Caco-2 (cell line): ENCODE measurements at regions not wholly inside any gene's neighbourhood (a gene's known extent, or its start where the extent isn't known, plus 50 kb on each side); places are given as distances from the start of the nearest gene placed in this dataset.

Experiments
- BruUV-seq: library from RNA; stranded (reverse); fragments of 400-500 nt; replicated peaks from 2 replicates; lab custom pipeline; 2021; lab: Mats Ljungman, UMichigan
- CTCF ChIA-PET: fragments of 300-600 bp; sonication (Branson Sonifier 250); formaldehyde crosslinking; loops from one replicate; lab custom pipeline; 2022; ENCODE audit warnings: antibody characterized with exemption; lab: Charles Lee
- POLR2A ChIA-PET: fragments of 300-600 bp; sonication (Branson Sonifier 250); formaldehyde crosslinking; loops from one replicate; lab custom pipeline; 2022; ENCODE audit warnings: antibody characterized with exemption; lab: Charles Lee
- DNase-seq, 2 experiments: peaks; one replicate each; pipeline versions ENCODE4 v3.0.0 to v3.0.0-alpha.2; 2020 to 2022
- H3K27me3 ChIP-seq: replicated peaks from 2 replicates; pipeline ENCODE4 v1.6.0; 2011; ENCODE audit warnings: low read length; ENCODE audit not compliant: control insufficient read depth, insufficient read depth
- H3K36me3 ChIP-seq: 2 replicates; pipeline ENCODE4 v1.5.1; 2011; ENCODE audit warnings: low read length; ENCODE audit not compliant: control insufficient read depth, insufficient read depth
- H3K4me1 ChIP-seq: fragments of 250-450 bp; sonication (Bioruptor Pico); 2 replicates; pipeline ENCODE4 v1.5.1; 2020; ENCODE audit warnings: mild to moderate bottlenecking
- H3K4me3 ChIP-seq: 2 replicates; pipeline ENCODE4 v1.5.1; 2011; ENCODE audit warnings: low read depth, mild to moderate bottlenecking, control low read depth, low read length
- H3K9me3 ChIP-seq: fragments of 250-450 bp; sonication (Bioruptor Pico); 2 replicates; pipeline ENCODE4 v1.5.1; 2020; ENCODE audit warnings: mild to moderate bottlenecking, moderate library complexity
- H3K27ac Mint-ChIP-seq: one replicate; pipeline ENCODE4 v1.8.0; 2022; ENCODE audit warnings: mixed read lengths; ENCODE audit not compliant: unreplicated experiment
- H3K27me3 Mint-ChIP-seq: one replicate; pipeline ENCODE4 v1.8.0; 2022; ENCODE audit warnings: mixed read lengths; ENCODE audit not compliant: insufficient read depth, unreplicated experiment
- H3K36me3 Mint-ChIP-seq: one replicate; pipeline ENCODE4 v1.8.0; 2022; ENCODE audit warnings: mild to moderate bottlenecking, mixed read lengths; ENCODE audit not compliant: insufficient read depth, unreplicated experiment
- H3K4me1 Mint-ChIP-seq: one replicate; pipeline ENCODE4 v1.8.0; 2022; ENCODE audit warnings: low read depth, mixed read lengths; ENCODE audit not compliant: unreplicated experiment
- H3K4me3 Mint-ChIP-seq: one replicate; pipeline ENCODE4 v1.8.0; 2022; ENCODE audit warnings: mild to moderate bottlenecking, moderate library complexity, mixed read lengths; ENCODE audit not compliant: unreplicated experiment
- H3K9me3 Mint-ChIP-seq: one replicate; pipeline ENCODE4 v1.8.0; 2022; ENCODE audit warnings: mixed read lengths; ENCODE audit not compliant: unreplicated experiment
- intact Hi-C: fragments of 100-400 bp; cut with micrococcal nuclease; formaldehyde crosslinking; loops from one replicate; pipeline ENCODE4 v1.10.0; 2022; ENCODE audit not compliant: unreplicated experiment
- TF ChIP-seq, protein P1 (sequence below), 2 experiments: fragments of 200-600 bp in 1 of 2; IDR thresholded peaks; 1 replicate in 1 of 2; 2 replicates in 1 of 2; pipeline versions ENCODE4 v1.5.1 to v1.8.0; 2011 to 2022; ENCODE audit warnings: antibody characterized with exemption in 1 of 2, control low read depth in 1 of 2, inconsistent platforms in 1 of 2, low read depth in 1 of 2, low read length in 1 of 2, mild to moderate bottlenecking in 1 of 2, moderate library complexity in 1 of 2; ENCODE audit not compliant: insufficient read depth in 1 of 2, severe bottlenecking in 1 of 2, unreplicated experiment in 1 of 2

DNA sequence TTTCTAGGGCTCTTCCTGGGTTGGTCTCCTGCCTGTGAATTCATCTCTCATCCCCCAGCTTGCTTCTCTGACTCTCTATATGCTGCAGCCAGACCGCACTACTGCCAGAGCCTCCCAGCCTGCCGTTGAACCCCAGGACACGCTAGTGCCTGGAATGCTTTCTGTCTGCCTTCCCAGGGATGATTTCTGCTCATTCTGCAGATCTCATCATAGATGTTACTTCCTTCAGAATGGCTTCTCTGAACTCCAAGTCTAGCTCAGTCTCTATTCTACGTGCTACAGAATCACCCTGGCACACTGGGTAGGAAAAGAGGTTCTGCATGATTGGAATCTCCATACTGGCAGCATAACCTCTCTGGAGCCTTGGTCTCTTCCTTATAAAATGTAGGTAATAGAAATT lies 94.8 kb upstream of the RAB12 start:
- CTCF ChIA-PET: no interaction called here
- no peak overlapping the region for H3K27ac Mint-ChIP-seq
- H3K4me3 Mint-ChIP-seq: no peak overlapping the region
- intact Hi-C loops: no loop called here
- H3K4me1 Mint-ChIP-seq: peaks cover 1% of the 10 kb centered on the region
- no peaks in the 10 kb centered on the region for H3K36me3 Mint-ChIP-seq
- TF ChIP-seq, protein P1, sequence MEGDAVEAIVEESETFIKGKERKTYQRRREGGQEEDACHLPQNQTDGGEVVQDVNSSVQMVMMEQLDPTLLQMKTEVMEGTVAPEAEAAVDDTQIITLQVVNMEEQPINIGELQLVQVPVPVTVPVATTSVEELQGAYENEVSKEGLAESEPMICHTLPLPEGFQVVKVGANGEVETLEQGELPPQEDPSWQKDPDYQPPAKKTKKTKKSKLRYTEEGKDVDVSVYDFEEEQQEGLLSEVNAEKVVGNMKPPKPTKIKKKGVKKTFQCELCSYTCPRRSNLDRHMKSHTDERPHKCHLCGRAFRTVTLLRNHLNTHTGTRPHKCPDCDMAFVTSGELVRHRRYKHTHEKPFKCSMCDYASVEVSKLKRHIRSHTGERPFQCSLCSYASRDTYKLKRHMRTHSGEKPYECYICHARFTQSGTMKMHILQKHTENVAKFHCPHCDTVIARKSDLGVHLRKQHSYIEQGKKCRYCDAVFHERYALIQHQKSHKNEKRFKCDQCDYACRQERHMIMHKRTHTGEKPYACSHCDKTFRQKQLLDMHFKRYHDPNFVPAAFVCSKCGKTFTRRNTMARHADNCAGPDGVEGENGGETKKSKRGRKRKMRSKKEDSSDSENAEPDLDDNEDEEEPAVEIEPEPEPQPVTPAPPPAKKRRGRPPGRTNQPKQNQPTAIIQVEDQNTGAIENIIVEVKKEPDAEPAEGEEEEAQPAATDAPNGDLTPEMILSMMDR (IDR thresholded peaks at IDR 0.05; ENCODE audit: insufficient read depth in 1 of 2, low read depth in 1 of 2, low read length in 1 of 2, severe bottlenecking in 1 of 2, unreplicated experiment in 1 of 2): no peak
- Histone ChIP-seq H3K9me3 (no peaks in the 10 kb centered on the region), H3K4me3 (no peak overlapping the region), H3K27me3 (no peaks in the 10 kb centered on the region; the same call in 1 of the 2 replicates), H3K4me1 (no peaks in the 10 kb centered on the region), H3K36me3 (no peaks in the 10 kb centered on the region)
- H3K9me3 Mint-ChIP-seq: no peaks in the 10 kb centered on the region
- H3K27me3 Mint-ChIP-seq: peaks cover 12% of the 10 kb centered on the region
- no TSS peak for BruUV-seq
- DNase-seq: no peak
- POLR2A ChIA-PET: no interaction called here

DNA sequence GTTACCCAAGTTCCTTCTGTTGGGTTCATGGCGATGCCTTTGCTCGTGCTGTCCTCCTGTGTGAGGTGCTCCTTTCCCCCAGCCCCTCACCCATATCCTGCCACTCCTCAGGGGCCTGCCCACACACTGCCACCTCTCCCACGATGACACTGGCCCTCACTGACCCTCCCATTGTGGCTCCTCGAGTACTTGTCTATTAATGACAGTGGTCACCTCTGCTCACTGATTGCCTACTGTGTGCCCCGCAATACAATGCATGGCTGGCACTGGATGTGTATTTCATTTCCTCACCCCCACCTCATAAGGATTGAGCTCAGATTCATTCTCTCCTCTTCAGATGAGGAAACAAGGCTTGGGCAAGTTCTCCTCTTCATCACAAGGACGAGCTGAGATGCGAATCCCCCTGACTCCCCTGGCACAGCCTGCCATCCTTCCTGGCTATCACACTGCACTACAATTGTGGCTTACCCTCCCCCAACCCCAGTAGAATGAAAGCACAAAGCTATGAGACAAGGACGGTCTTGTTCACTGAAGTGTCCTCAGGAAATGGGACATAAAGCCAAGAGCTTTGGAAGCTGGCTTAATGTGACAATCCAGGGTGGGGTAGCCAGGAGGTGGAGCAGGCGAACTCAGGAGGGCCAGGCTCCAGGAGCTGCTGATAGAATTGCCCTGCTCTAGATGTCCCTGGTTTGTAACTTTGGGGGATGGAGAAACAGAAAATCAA lies 93.9 kb upstream of the RAB12 start:
- no peaks in the 10 kb centered on the region for H3K4me1 ChIP-seq
- no peak overlapping the region for H3K4me3 Mint-ChIP-seq
- H3K27me3 Mint-ChIP-seq: peaks cover 14% of the 10 kb centered on the region
- H3K4me3 ChIP-seq: no peak overlapping the region
- no peaks in the 10 kb centered on the region for H3K36me3 ChIP-seq
- intact Hi-C loops: no loop called here
- ChIA-PET CTCF (no interaction called here), POLR2A (no interaction called here)
- no peaks in the 10 kb centered on the region for H3K36me3 Mint-ChIP-seq
- no peaks in the 10 kb centered on the region; the same call in 1 of the 2 replicates for H3K27me3 ChIP-seq
- BruUV-seq: no TSS peak
- H3K27ac Mint-ChIP-seq: no peak overlapping the region
- DNase-seq: no peak
- peaks cover 6% of the 10 kb centered on the region for H3K9me3 Mint-ChIP-seq
- no peaks in the 10 kb centered on the region for H3K4me1 Mint-ChIP-seq
- no peaks in the 10 kb centered on the region for H3K9me3 ChIP-seq
- TF ChIP-seq, protein P1 (IDR thresholded peaks at IDR 0.05; ENCODE audit: insufficient read depth in 1 of 2, low read depth in 1 of 2, low read length in 1 of 2, severe bottlenecking in 1 of 2, unreplicated experiment in 1 of 2): no peak

DNA sequence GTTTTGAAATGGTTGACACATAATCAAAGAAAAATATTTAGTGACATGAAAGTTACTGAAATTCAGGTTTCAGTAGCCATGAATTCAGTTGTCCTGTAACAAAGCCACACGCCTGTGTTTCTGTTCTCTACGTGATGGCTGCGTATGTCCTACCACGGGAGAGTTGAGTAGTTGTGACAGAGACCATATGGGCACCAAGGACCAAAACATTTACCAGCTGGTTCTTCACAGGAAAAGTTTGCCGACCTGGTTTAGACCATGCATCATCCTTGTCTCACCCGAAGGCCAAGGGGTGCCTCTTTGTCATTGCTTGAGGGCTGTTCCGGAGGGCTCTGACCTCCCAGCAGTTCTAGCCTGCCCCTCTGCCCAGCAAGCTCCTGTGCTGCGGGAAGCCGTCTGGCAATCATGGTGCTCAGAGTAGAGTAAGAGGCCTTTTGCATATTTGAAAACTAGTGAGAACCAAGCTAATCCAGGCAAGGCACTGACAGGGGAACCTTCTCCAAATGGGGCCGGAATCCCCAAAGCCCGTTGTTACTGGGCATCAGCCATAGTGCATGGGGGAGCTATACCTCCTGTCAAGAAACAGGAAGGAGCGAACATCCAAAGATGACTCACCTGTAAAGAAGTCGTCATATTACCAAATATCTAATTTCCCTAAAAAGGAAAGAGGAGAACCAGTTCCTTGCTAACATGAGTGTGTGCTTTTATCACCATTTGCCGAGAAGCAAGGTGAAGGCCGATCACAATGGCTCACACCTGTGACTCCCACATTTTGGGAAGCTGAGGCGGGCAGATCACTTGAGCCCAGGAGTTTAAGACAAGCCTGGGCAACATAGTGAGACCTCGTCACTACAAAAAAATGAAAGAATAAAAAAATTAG lies 92.6 kb upstream of the RAB12 start:
- ChIA-PET POLR2A (no interaction called here), CTCF (no interaction called here)
- no peaks in the 10 kb centered on the region for H3K4me1 ChIP-seq
- no peak overlapping the region for H3K4me3 ChIP-seq
- H3K27ac Mint-ChIP-seq: no peak overlapping the region
- TF ChIP-seq, protein P1 (IDR thresholded peaks at IDR 0.05; ENCODE audit: insufficient read depth in 1 of 2, low read depth in 1 of 2, low read length in 1 of 2, severe bottlenecking in 1 of 2, unreplicated experiment in 1 of 2): no peak
- no peak overlapping the region for H3K4me3 Mint-ChIP-seq
- no peaks in the 10 kb centered on the region for H3K36me3 Mint-ChIP-seq
- H3K4me1 Mint-ChIP-seq: no peaks in the 10 kb centered on the region
- H3K27me3 Mint-ChIP-seq: peaks cover 14% of the 10 kb centered on the region
- intact Hi-C loops: no loop called here
- no TSS peak for BruUV-seq
- peaks cover 17% of the 10 kb centered on the region for H3K9me3 Mint-ChIP-seq
- H3K9me3 ChIP-seq: peaks cover 4% of the 10 kb centered on the region; the same call in 1 of the 2 replicates
- H3K27me3 ChIP-seq: no peaks in the 10 kb centered on the region; the same call in 1 of the 2 replicates
- no peak for DNase-seq
- H3K36me3 ChIP-seq: no peaks in the 10 kb centered on the region
